Spinal cord (tissue), 9 donors: ENCODE measurements at regions not wholly inside any gene's neighbourhood (a gene's known extent, or its start where the extent isn't known, plus 50 kb on each side); places are given as distances from the start of the nearest gene placed in this dataset.
A peak's percentile ranks its signal among the peaks of the same experiment; 100 is the strongest.

Experiments used
- DNase-seq, 6 donors: peaks; one replicate each; pipeline versions ENCODE4 v3.0.0 to v3.0.0-alpha.2; 2013 to 2015; ENCODE audit warnings: low spot score in 6 of 6, low read depth in 4 of 6
- H3K27ac ChIP-seq: one replicate; pipeline ENCODE4 v1.5.1; 2013; ENCODE audit warnings: low read depth, low read length, control low read depth
- H3K27me3 ChIP-seq: one replicate; pipeline ENCODE4 v1.6.1; 2013; ENCODE audit warnings: low read length; ENCODE audit not compliant: control insufficient read depth, insufficient read depth
- H3K36me3 ChIP-seq: one replicate; pipeline ENCODE4 v1.6.1; 2013; ENCODE audit warnings: low read length; ENCODE audit not compliant: control insufficient read depth, insufficient read depth
- H3K4me1 ChIP-seq: one replicate; pipeline ENCODE4 v1.6.1; 2013; ENCODE audit warnings: low read length; ENCODE audit not compliant: control insufficient read depth, insufficient read depth
- H3K4me3 ChIP-seq: one replicate; pipeline ENCODE4 v1.5.1; 2013; ENCODE audit warnings: low read depth, low read length, control low read depth
- H3K9me3 ChIP-seq: one replicate; pipeline ENCODE4 v1.6.1; 2013; ENCODE audit warnings: low read length; ENCODE audit not compliant: control insufficient read depth, insufficient read depth
- WGBS: methylation state at CpG from one replicate; pipeline ENCODE4 v1.1.5; 2013; ENCODE audit warnings: missing lambda C conversion rate; ENCODE audit not compliant: insufficient coverage; 5-methylcytosine and 5-hydroxymethylcytosine counted together
- donor health status: healthy.

DNA sequence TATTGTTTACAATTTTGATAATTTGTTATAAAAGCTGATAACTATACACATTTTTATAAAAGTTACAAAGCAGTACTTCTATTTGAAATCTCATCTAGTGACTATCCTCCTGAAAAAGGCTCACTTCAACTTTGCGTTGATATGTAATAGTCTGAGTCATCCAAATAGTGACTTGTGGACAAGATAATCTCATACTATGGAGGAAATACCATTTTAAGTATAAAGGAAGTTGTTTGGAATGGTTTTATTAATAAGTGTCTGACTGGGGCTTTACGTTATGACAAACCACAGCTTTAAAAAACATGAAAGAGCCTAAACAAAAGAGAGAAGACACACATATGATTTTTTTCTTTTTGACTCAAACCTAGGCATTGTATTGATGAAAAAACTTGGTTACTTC is 272.3 kb upstream of the COL3A1 start:
- Histone ChIP-seq H3K9me3 (no peaks in the 10 kb centered on the region), H3K27me3 (no peaks in the 10 kb centered on the region), H3K27ac (no peak overlapping the region), H3K4me1 (no peaks in the 10 kb centered on the region), H3K4me3 (no peak overlapping the region), H3K36me3 (no peaks in the 10 kb centered on the region)
- no CpG with 5 or more reads among the region's 2 CpGs for WGBS
- DNase-seq, result no peak

DNA sequence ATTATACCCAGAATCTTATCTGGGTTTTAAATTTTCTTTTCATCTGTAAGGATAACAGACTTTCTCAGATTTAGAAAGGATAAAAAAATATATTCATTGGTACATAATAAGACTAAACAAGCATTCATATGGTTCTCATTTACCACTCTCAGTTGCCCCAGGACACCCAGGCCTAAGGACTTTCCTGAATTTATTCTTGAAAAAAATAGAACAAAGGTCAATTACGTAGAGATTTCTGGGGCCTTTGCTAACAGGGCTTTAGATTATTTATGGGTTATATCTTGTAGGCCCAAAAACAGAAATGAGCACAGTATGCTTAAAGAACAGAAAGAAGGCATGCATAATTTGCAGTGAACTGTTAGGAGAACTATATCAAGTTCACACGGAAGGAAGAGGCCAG is 269.0 kb upstream of the COL3A1 start:
- no peaks in the 10 kb centered on the region for H3K36me3 ChIP-seq
- no peaks in the 10 kb centered on the region for H3K27me3 ChIP-seq

DNA sequence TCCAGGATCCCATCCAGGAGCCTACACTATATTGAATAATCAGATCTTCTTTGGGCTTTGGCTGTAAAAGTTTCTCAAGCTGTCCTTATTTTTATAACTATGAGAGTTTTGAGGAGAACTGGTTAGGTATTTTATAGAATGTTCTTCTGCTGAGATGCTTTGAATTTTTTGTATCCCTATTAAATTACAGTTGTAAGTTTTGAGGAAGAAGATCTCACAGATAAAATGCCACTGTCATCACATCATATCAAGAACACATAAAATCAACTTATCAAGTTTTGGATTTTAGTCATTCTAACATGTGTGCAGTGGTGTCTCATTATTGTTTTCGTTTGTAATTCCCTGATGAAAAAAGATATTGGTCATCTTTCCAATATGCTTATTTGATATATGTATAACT is 260.2 kb upstream of the COL3A1 start:
- H3K4me1 ChIP-seq, result no peaks in the 10 kb centered on the region
- WGBS, result no CpG with 5 or more reads among the region's 1 CpG
- DNase-seq, result no peak

More for the DNA sequence above, 269.0 kb upstream of the COL3A1 start:
- DNase-seq, result no peak
- 100% methylated on average over 1 of the region's 2 CpGs for WGBS
- Histone ChIP-seq H3K4me3 (no peak overlapping the region), H3K4me1 (no peaks in the 10 kb centered on the region), H3K27ac (no peak overlapping the region), H3K9me3 (peaks cover 5% of the 10 kb centered on the region)

DNA sequence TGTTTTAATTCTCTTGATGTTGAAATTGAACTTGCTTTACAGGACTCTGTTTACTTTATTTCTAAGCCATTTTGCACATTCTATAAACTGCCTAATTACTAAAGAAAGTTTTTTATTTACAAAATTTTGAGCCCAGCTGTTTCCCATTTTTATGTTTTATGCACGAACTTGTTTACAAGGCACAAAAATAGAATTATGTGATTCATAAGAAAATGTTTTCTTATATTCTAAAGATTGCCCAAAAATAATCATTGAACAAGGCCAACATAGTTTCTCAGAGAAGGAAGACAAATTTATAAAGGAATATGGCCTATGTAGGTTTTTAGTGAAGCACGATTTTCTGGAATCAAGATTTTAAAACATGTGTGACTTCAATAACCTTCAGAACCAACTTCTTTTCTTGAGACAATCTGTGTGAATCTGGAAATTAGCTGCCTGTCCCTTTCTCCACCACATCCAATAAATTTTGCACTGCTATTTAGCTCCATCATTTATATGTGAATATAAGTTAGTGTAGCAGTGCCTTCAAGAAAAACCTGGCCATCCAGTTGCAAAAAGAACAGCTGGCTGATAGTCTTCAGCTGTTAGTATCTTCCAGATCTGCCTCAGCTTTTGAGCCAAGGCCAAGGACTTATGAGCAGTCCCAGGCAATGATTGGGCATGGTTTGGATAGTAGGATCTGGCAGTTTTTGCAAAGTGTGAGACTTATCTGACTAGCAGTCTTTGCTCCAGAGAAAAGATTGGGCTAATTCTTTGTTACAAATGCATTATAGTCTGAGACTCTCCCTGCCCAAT is 253.2 kb upstream of the COL3A1 start:
- Histone ChIP-seq H3K9me3 (no peaks in the 10 kb centered on the region), H3K4me1 (no peaks in the 10 kb centered on the region), H3K27me3 (no peaks in the 10 kb centered on the region), H3K36me3 (no peaks in the 10 kb centered on the region), H3K27ac (no peak overlapping the region), H3K4me3 (no peak overlapping the region)
- WGBS, result no CpG with 5 or more reads among the region's 2 CpGs
- DNase-seq, result no peak

More for the DNA sequence above, 260.2 kb upstream of the COL3A1 start:
- Histone ChIP-seq H3K4me3 (no peak overlapping the region), H3K27ac (no peak overlapping the region), H3K27me3 (no peaks in the 10 kb centered on the region), H3K36me3 (no peaks in the 10 kb centered on the region), H3K9me3 (peaks cover 5% of the 10 kb centered on the region)

DNA sequence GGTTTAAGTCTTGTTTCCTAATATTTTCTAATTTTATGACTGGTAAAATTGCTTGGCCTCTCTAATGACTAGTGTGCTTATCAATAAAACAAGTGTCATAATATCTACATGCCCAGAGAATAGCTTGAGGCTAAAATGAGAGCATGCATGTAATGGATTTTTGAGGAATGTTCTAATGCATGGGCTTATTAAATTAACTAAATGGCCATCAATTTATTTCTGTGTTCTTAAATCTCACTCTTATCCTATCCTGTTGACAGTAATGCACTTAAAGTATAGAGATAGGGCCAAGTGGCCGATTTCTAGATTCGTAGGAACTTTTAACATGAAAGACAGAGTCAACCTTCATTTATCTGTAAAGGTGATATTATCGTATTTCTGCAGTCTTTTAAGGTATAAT is 252.4 kb upstream of the COL3A1 start:
- Histone ChIP-seq H3K4me3 (no peak overlapping the region), H3K27ac (no peak overlapping the region), H3K9me3 (no peaks in the 10 kb centered on the region), H3K27me3 (no peaks in the 10 kb centered on the region), H3K4me1 (no peaks in the 10 kb centered on the region), H3K36me3 (no peaks in the 10 kb centered on the region)
- no CpG with 5 or more reads among the region's 3 CpGs for WGBS
- peak in 1 of 6 donors; percentile 1 for DNase-seq

DNA sequence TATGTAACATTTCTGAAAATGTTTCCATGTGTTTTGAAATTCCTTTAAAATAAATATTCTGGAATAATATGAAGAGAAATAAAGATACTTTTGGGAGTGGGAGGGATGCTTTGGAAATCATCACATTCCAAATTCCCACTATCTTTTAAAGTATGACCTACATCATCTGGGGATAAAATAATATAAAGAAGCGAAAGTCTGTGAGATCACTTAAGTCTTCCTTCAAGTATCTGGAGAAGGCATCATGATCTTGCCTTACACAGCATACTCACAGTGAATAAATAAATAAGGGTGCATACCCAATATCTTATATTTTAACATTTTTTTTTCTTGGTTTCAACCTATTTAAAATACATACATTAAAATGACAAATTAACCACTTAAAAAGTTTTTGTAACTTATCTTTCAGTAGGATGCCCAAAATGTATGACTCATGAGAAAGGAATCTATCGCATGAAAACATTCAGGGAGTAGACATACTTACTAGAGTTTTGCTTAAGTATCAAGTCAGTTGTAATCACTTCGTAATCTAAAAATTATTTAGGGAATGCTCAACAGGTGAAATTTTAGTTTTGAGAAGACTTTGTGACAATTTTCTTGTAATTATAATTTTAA is 248.3 kb upstream of the COL3A1 start:
- no peak for DNase-seq
- H3K9me3 ChIP-seq, result no peaks in the 10 kb centered on the region

DNA sequence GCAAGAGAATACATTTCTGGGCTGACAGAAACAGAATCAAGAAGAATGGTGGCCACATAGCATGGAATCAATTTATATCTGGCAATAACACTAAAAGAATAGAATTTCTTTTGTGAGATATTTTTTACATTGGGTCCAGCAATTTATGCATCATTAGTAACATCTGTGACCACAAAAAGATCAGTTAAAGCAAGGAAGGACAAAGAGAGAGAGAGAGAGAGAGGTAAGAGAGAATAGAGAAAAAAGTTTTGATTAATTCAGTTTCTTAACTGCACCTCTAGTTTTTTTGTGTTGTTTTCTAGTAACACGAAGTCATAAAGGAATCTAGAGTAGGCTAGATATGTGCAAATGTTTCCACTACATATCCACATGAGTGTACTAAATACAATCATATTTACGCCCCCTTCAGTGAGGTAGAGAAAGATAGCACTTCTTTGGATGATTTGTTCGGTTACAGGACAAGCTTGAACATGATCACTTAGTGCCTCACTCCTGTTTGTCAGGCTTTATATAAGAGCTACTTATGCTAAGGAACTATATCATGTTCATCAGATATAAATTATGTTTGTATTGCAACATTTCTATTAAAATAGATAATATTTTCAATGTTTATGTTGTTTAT is 247.4 kb upstream of the COL3A1 start:
- WGBS, result no CpG with 5 or more reads among the region's 3 CpGs
- H3K27me3 ChIP-seq, result no peaks in the 10 kb centered on the region

More for the DNA sequence above, 248.3 kb upstream of the COL3A1 start:
- H3K4me1 ChIP-seq, result no peaks in the 10 kb centered on the region
- H3K4me3 ChIP-seq, result no peak overlapping the region
- H3K36me3 ChIP-seq, result no peaks in the 10 kb centered on the region
- no CpG with 5 or more reads among the region's 3 CpGs for WGBS
- H3K27me3 ChIP-seq, result no peaks in the 10 kb centered on the region
- H3K27ac ChIP-seq, result no peak overlapping the region

DNA sequence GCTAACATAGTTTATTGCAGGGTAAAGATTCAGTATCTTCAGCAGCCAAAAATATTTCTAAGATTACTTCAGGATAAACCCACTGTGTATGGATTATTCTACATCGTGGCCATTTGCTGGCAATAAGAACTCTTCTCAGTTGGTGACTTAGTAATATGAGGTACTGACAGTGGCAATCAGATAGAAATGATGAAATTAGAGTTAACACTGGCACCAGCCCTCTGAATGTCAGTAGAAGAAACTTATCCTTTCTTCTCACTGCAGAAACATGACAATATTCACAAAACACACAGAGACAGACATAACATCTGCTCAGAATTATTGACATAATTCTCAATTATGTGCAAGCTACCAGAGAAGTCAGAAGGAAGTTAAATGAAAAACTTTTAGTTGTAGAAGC is 246.3 kb upstream of the COL3A1 start:
- H3K4me1 ChIP-seq, result no peaks in the 10 kb centered on the region

More for the DNA sequence above, 247.4 kb upstream of the COL3A1 start:
- no peaks in the 10 kb centered on the region for H3K4me1 ChIP-seq
- no peaks in the 10 kb centered on the region for H3K36me3 ChIP-seq
- DNase-seq, result no peak
- no peak overlapping the region for H3K27ac ChIP-seq
- H3K4me3 ChIP-seq, result no peak overlapping the region
- H3K9me3 ChIP-seq, result no peaks in the 10 kb centered on the region

DNA sequence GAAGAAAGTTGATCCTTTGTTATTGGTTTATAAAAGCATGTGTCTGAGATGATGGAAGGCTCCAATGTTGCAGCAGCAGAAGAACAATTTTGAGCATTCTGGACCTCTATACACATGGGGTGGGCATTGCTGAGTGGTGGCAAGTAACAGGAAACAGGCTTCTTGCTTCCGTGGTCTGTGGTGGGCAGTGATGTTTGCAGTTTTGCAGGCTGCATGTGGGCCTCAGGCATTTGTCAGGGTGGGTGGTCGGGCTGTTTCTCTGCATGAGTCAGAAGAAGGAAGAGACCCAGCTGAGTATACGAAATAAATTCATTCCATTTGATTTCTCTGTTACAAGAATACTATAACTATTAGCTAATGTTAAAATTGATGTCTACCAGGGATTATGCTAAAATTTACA is 239.5 kb upstream of the COL3A1 start:
- DNase-seq, result no peak
- Histone ChIP-seq H3K4me3 (no peak overlapping the region), H3K27ac (no peak overlapping the region), H3K36me3 (no peaks in the 10 kb centered on the region), H3K27me3 (no peaks in the 10 kb centered on the region), H3K4me1 (no peaks in the 10 kb centered on the region), H3K9me3 (no peaks in the 10 kb centered on the region)
- 33% methylated on average over 1 of the region's 3 CpGs for WGBS

More for the DNA sequence above, 246.3 kb upstream of the COL3A1 start:
- H3K36me3 ChIP-seq, result no peaks in the 10 kb centered on the region
- H3K9me3 ChIP-seq, result no peaks in the 10 kb centered on the region
- H3K27ac ChIP-seq, result no peak overlapping the region
- no peak overlapping the region for H3K4me3 ChIP-seq
- no peaks in the 10 kb centered on the region for H3K27me3 ChIP-seq
- WGBS, result no CpG with 5 or more reads among the region's 1 CpG
- DNase-seq, result no peak

DNA sequence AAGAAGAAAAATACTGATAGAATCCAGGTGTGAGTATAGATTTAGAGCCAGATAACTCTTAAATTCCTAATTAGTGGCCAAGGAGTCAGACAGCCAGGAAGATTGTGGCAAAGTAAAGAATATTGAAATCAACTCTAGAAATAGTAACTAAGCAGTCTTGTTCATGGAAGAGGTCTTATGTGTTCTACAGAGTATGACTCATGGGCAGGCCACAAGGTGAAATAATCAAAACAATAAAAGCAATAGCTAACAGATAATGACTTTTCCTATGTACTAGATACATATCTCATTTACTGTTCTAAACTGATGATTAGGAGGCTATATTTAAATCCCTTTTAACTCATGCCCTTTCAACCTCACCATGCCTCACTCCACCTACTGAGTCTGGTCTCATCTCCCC is 227.4 kb upstream of the COL3A1 start:
- DNase-seq, result no peak
- no peaks in the 10 kb centered on the region for H3K4me1 ChIP-seq

More for the DNA sequence above, 227.4 kb upstream of the COL3A1 start:
- H3K4me3 ChIP-seq, result no peak overlapping the region
- H3K36me3 ChIP-seq, result no peaks in the 10 kb centered on the region
- no peaks in the 10 kb centered on the region for H3K27me3 ChIP-seq
- no peaks in the 10 kb centered on the region for H3K9me3 ChIP-seq
- H3K27ac ChIP-seq, result no peak overlapping the region
